GM23338 (cell line): ENCODE measurements at regions not wholly inside any gene's neighbourhood (a gene's known extent, or its start where the extent isn't known, plus 50 kb on each side); places are given as distances from the start of the nearest gene placed in this dataset.

Experiments used
- EZH2phosphoT487 ChIP-seq: fragments of 200-600 bp; sonication (generic); IDR thresholded peaks from one replicate; pipeline ENCODE4 v1.8.1; 2018; ENCODE audit warnings: antibody characterized with exemption; ENCODE audit not compliant: unreplicated experiment
- POLR2AphosphoS5 ChIP-seq: IDR thresholded peaks from 2 replicates; pipeline ENCODE4 v1.6.1; 2016; ENCODE audit warnings: antibody characterized with exemption, low read depth
- STAT1 ChIP-seq: IDR thresholded peaks from one replicate; pipeline ENCODE4 v1.6.1; 2016; ENCODE audit warnings: antibody characterized with exemption; ENCODE audit not compliant: unreplicated experiment
- ZNF331 ChIP-seq: fragments of 250-450 bp; sonication (Bioruptor Pico); IDR thresholded peaks from 2 replicates; pipeline ENCODE4 v1.5.0; 2020; ENCODE audit warnings: low read depth, mild to moderate bottlenecking, moderate library complexity
- TF ChIP-seq, protein P1 (sequence below), 2 experiments: fragments of 200-600 bp in 1 of 2; sonication (generic) in 1 of 2; conservative IDR thresholded peaks; 2 replicates each; pipeline versions ENCODE4 v1.5.1 to v1.6.1; 2016 to 2017; ENCODE audit warnings: antibody characterized with exemption in 2 of 2, low read depth in 2 of 2, mild to moderate bottlenecking in 2 of 2, moderate library complexity in 1 of 2
- TF ChIP-seq, protein P2 (sequence below): IDR thresholded peaks from 2 replicates; pipeline ENCODE4 v1.6.1; 2016; ENCODE audit warnings: antibody characterized with exemption

DNA sequence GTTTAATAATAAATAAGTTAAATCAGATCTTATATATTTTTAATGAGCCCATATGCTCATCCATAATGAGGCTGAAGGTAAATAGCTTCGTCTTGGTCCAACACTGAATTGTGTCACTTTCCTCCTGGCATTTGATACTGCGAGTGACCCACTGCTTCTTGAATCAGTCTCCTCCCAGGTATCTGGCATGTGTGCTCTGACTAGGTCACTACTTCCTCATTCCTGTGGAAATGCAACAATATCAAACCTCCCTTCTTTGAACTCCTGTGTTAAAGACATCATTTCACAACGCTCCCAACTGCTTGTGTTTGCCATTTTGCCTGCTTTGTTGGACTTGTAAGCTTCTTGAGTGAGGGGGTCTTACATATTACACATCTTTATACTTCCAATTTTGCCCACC, 157.7 kb downstream of the SLC24A2 start:
- TF ChIP-seq, protein P1, sequence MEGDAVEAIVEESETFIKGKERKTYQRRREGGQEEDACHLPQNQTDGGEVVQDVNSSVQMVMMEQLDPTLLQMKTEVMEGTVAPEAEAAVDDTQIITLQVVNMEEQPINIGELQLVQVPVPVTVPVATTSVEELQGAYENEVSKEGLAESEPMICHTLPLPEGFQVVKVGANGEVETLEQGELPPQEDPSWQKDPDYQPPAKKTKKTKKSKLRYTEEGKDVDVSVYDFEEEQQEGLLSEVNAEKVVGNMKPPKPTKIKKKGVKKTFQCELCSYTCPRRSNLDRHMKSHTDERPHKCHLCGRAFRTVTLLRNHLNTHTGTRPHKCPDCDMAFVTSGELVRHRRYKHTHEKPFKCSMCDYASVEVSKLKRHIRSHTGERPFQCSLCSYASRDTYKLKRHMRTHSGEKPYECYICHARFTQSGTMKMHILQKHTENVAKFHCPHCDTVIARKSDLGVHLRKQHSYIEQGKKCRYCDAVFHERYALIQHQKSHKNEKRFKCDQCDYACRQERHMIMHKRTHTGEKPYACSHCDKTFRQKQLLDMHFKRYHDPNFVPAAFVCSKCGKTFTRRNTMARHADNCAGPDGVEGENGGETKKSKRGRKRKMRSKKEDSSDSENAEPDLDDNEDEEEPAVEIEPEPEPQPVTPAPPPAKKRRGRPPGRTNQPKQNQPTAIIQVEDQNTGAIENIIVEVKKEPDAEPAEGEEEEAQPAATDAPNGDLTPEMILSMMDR (conservative IDR thresholded peaks at IDR 0.05; ENCODE audit: low read depth in 2 of 2) = no peak
- TF ChIP-seq STAT1 = no peak
- TF ChIP-seq, protein P2, sequence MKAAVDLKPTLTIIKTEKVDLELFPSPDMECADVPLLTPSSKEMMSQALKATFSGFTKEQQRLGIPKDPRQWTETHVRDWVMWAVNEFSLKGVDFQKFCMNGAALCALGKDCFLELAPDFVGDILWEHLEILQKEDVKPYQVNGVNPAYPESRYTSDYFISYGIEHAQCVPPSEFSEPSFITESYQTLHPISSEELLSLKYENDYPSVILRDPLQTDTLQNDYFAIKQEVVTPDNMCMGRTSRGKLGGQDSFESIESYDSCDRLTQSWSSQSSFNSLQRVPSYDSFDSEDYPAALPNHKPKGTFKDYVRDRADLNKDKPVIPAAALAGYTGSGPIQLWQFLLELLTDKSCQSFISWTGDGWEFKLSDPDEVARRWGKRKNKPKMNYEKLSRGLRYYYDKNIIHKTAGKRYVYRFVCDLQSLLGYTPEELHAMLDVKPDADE = no peak
- no peak for TF ChIP-seq ZNF331 (CRISPR knock-in tag)
- no peak for TF ChIP-seq EZH2phosphoT487
- no peak for TF ChIP-seq POLR2AphosphoS5
